AG04450 (cell line): ENCODE measurements at regions not wholly inside any gene's neighbourhood (a gene's known extent, or its start where the extent isn't known, plus 50 kb on each side); places are given as distances from the start of the nearest gene placed in this dataset.

Source experiments
- CTCF ChIA-PET: fragments of 300-600, 350-600 bp; formaldehyde crosslinking; extraction: SDS; loops from one replicate; lab custom pipeline; 2022; ENCODE audit warnings: antibody characterized with exemption, inconsistent platforms; lab: Charles Lee
- POLR2A ChIA-PET: fragments of 350-600 bp; formaldehyde crosslinking; extraction: SDS; loops from one replicate; lab custom pipeline; 2021; ENCODE audit warnings: antibody characterized with exemption, inconsistent platforms; lab: Yijun Ruan, JAX
- DNase-seq: peaks from one replicate; pipeline ENCODE4 v3.0.0-alpha.2; 2011; ENCODE audit warnings: low read depth, low spot score
- H3K27ac ChIP-seq: one replicate; pipeline ENCODE4 v1.5.1; 2012; ENCODE audit warnings: low read depth, low read length, control low read depth
- H3K27me3 ChIP-seq: one replicate; pipeline ENCODE4 v1.6.0; 2012; ENCODE audit warnings: low read length; ENCODE audit not compliant: control insufficient read depth, insufficient read depth
- H3K4me3 ChIP-seq: 2 replicates; pipeline ENCODE4 v1.5.1; 2011; ENCODE audit warnings: mild to moderate bottlenecking, low read depth, low read length, control low read depth
- H3K9me3 ChIP-seq: 2 replicates; pipeline ENCODE4 v1.5.1; 2012; ENCODE audit warnings: low read length; ENCODE audit not compliant: control insufficient read depth, insufficient read depth
- CTCF ChIP-seq: IDR thresholded peaks from 2 replicates; pipeline ENCODE4 v1.5.1; 2011; ENCODE audit warnings: low read depth, low read length, control low read depth, inconsistent platforms

- no peak for TF ChIP-seq CTCF
- ChIA-PET POLR2A (no interaction called here), CTCF (no interaction called here)
- Histone ChIP-seq H3K4me3 (no peak overlapping the region), H3K9me3 (no peaks in the 10 kb centered on the region), H3K27me3 (no peaks in the 10 kb centered on the region), H3K27ac (no peak overlapping the region)
- no peak for DNase-seq
These were observed 68.2 kb downstream of the AGTR2 start for GRCh38 chrX:116238567-116239255.

GRCh38 chrX:116239944-116240840, 69.6 kb downstream of the AGTR2 start:
- no peaks in the 10 kb centered on the region for H3K27me3 ChIP-seq
- POLR2A ChIA-PET: no interaction called here
- H3K9me3 ChIP-seq: no peaks in the 10 kb centered on the region
- H3K4me3 ChIP-seq: no peak overlapping the region
- H3K27ac ChIP-seq: no peak overlapping the region
- no peak for TF ChIP-seq CTCF
- CTCF ChIA-PET: no interaction called here
- no peak for DNase-seq

- no peak for DNase-seq
- no peaks in the 10 kb centered on the region for H3K27me3 ChIP-seq
- H3K4me3 ChIP-seq: no peak overlapping the region
- TF ChIP-seq CTCF: no peak
- H3K9me3 ChIP-seq: no peaks in the 10 kb centered on the region
- ChIA-PET CTCF (no interaction called here), POLR2A (no interaction called here)
- H3K27ac ChIP-seq: no peak overlapping the region
These were observed 70.5 kb downstream of the AGTR2 start for GRCh38 chrX:116241001-116241400.

GRCh38 chrX:116243039-116243438, 72.5 kb downstream of the AGTR2 start:
- TF ChIP-seq CTCF: no peak
- Histone ChIP-seq H3K27ac (no peak overlapping the region), H3K27me3 (no peaks in the 10 kb centered on the region), H3K4me3 (no peak overlapping the region), H3K9me3 (no peaks in the 10 kb centered on the region)
- ChIA-PET POLR2A (interaction anchor here (0.7 kb wide), 1 partner anchor 31 kb away, joined by 3 read pairs; no protein-coding TSS in a partner anchor), CTCF (no interaction called here)
- DNase-seq: no peak

GRCh38 chrX:116246261-116246660, 75.7 kb downstream of the AGTR2 start:
- Histone ChIP-seq H3K27me3 (no peaks in the 10 kb centered on the region), H3K27ac (no peak overlapping the region), H3K9me3 (no peaks in the 10 kb centered on the region), H3K4me3 (no peak overlapping the region)
- TF ChIP-seq CTCF: no peak
- DNase-seq: no peak
- ChIA-PET CTCF (no interaction called here), POLR2A (no interaction called here)
